ENCODE measurements at regions not wholly inside any gene's neighbourhood (a gene's known extent, or its start where the extent isn't known, plus 50 kb on each side); places are given as distances from the start of the nearest gene placed in this dataset.
"Not testable (repeated sequence)": the region's sequence is repeated elsewhere in the genome, so short reads cannot be mapped to it uniquely, and the experiment has no call there.

- no peak for DNase-seq (ENCODE audit: low read depth, low spot score)
Observed at GRCh38 chr15:96119734-96120133, 210.8 kb upstream of the NR2F2 start.

DNA sequence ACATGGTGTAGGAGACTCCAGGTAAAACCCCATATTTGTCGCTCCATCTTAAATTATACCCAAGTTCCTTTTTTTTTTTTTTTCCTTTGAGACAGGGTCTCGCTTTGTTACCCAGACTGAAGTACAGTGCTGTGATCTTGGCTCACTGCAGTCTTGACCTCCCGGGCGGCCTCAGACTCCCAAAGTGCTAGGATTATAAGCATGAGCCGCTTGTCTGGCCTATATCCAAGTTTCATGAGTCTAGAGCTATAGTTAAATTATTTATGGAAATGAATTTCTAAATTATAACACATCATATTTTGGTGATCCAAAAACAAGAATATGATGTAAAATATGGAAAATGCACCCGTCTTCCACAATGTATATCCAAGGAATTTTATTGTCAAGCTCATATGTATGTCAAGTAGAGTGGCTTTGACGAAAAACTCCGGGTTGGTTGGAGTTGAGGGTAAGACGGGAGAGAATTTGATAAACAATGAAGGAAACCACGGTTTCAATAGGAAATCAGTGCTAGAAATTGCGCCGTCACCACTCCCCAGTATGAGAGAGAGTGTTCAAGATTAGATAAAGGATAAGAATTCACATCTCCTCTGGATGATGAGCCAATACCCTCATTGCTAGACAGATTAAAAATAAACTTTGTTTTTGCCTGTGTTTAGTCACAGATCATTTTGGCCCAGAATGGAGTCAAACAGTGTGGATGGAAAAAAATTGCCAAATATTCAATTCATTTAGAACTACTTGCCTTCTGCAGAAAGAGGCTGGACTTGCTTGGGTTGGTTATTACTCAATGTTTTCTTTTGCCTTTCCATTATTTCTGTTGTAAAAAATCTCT, 209.2 kb upstream of the NR2F2 start:
- no peak for DNase-seq (ENCODE audit: low read depth, low spot score)

GRCh38 chr15:96122077-96123027, 208.1 kb upstream of the NR2F2 start:
- no peak for DNase-seq (ENCODE audit: low read depth, low spot score)

- DNase-seq (ENCODE audit: low read depth, low spot score) = no peak
Observed at GRCh38 chr15:96123028-96123400, 207.5 kb upstream of the NR2F2 start.

DNA sequence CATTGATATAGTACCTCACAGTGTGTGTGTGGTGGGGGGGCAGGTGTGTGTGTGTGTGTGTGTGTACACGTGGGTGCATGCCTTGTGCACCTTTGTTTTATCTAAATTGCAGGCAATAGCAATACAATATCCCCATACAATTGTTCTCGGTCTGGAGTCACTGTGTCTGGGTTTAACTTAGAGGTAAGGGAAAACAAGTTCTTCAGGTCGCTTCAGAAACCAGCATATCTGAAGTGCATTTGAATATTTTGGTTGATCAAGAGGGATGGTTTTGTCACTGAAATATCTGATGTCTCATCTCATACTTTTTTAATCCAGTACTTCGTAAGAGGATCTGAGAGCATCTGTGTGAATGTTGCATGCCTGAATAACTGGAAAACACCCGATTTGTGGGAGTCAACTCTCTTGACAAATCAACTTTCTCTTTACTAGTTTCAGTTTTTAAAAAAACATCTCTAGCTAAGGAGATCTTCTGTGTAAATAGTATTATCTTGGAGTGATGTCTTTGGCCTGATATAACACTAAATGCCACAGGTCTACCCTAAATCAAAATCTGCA, 206.8 kb upstream of the NR2F2 start:
- no peak for DNase-seq (ENCODE audit: low read depth, low spot score)

- DNase-seq (ENCODE audit: low read depth, low spot score) = no peak
Observed at GRCh38 chr15:96124436-96124835, 206.1 kb upstream of the NR2F2 start.

DNA sequence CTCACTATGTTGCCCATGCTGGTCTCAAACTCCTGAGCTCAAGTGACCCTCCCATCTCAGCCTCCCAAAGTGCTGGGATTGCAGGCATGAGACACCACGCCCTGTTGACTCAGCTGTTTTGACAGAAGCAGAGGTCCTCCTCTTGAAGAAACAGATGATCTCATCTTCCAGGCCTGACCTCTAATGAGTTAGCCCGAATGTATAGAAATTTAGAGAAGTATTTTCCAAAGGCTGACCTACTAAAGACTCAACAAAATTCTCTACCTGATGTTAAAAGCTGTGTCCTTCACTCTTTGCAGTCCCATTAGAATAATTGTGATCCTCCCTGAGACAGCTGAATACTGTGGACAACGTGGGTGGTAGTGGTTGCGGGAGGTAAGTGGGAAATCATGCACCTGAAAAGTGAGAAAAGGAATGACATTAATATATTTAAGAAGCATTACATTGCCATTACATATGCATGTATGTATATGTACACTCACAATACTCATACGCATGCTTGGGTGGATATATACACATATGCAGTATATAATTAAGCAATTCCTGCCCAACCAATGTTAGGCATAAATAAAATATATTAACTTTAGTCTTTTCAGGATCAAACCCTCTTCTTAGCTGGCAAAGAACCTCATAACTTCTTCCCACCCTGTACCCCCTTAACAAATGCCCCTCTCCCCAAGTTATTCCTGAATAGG, 204.6 kb upstream of the NR2F2 start:
- peak; percentile 7 for DNase-seq (ENCODE audit: low read depth, low spot score)

DNA sequence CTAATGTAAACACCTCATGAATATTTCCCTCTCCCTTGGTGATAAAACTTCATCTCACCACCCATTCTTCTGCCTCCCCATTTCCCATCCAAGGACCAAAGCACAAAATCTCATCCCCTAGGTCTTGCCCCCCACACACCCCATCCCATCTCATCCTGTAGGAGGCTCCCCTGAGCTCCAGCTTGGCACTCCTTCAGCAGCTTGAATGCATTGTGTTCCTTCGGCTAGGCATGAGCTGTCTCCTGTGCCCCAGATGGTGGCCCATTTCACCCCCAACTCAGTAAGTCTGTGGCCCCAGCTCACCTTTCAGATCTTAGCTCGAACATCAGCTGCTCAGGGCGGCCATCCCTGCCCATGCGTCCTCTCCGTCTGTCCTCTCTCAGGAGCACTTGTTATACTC, 203.6 kb upstream of the NR2F2 start:
- no peak for DNase-seq (ENCODE audit: low read depth, low spot score)

DNA sequence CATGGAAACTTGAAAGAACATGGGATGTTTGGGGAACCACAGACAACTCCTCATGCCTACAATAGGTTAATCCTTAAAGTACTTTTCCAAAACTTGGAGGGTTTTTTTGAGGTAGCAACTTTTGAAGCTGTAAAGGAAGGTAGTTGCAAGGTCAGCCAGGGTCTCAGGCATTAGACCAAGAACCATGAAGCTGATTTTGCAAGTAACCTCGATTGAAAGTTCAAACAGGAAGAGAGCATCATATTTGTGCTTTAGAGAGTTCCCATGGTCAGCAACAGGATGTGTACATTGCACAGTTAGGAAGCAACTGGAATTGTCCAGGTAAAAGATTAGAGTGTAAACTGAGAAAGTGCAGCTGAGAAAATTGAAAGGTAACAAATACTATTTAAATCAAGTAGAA, 199.8 kb upstream of the NR2F2 start:
- DNase-seq (ENCODE audit: low read depth, low spot score) = no peak

- DNase-seq (ENCODE audit: low read depth, low spot score) = no peak
Observed at GRCh38 chr15:96132126-96132525, 198.4 kb upstream of the NR2F2 start.

GRCh38 chr15:96135166-96136093, 195.1 kb upstream of the NR2F2 start:
- no peak for DNase-seq (ENCODE audit: low read depth, low spot score)

DNA sequence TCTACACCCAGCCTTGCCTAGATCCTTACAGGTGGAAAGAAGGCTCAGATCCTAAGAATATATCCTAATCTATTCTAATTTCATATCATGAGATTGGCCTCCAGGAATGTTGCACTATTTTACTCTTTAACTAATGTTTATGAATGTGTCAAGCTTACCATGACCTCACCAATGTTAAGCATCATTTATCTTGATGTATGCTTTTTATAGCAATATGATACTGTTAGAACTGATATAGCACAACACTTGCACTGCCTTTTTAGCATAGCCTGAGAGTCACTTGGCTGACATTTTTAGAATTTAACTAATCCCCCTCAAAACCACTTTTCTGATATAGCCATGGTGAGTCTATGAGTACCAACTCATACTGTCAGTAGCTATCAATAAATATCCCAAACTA, 191.5 kb upstream of the NR2F2 start:
- no peak for DNase-seq (ENCODE audit: low read depth, low spot score)

DNA sequence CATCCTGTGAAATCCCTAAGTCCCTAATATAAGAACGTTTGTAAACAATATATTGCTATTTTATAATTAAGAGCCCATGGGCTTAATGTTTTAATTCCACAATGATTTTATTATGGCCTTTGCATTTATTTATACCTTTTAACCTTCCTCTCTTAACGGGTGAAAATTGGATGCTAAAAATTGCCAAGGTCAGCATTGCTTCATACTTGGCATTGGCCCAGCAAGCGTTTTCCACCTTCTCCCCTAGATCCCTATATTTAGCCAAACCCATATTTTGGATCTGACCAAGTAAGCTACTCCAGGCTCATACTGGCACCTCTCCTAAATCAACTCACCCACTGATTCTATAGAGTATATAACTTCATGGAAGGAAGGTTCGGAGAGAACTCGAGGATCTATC, 188.0 kb upstream of the NR2F2 start:
- DNase-seq (ENCODE audit: low read depth, low spot score) = no peak

GRCh38 chr15:96144734-96145133, 185.8 kb upstream of the NR2F2 start:
- DNase-seq (ENCODE audit: low read depth, low spot score) = no peak

DNA sequence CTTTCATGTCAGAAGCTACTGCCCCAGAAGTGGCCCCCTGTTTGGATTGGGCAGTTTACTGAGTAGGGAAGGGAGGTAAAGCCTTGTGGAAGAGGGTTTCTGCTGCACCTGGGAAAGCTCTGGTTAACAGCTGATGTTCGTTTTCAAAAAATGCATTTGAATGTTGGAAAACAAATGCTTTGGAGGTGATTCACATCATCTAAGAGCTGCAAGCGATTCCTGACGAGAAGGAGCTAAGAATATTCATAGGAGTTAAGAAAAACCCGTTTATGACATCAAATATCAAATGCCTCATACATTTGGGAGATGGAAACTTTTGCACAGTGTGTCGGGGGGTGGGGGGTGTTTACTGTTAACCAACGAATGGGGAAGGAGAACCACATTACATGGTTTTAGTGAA, 183.8 kb upstream of the NR2F2 start:
- DNase-seq (ENCODE audit: low read depth, low spot score) = no peak

- DNase-seq (ENCODE audit: low read depth, low spot score) = no peak
Observed at GRCh38 chr15:96147267-96147666, 183.2 kb upstream of the NR2F2 start.

DNA sequence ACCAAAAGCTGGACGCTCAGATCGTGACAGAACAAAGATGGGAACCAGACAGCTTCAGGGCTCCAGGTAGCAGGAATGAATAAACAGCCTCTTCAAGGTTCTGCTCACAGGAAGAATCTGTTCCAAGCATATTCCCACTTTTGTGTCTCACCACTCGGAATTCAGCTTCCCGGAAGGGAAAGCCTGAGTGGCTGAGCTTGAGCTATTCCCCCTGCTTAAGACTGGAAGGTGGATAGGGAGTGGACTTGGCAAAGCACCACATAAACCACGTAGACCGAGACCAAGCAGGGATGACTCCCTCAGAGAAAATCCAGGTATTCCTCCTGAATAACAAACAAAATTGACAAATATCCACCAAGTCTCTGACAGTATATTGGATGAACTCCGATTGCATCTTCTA, 180.2 kb upstream of the NR2F2 start:
- no peak for DNase-seq (ENCODE audit: low read depth, low spot score)

DNA sequence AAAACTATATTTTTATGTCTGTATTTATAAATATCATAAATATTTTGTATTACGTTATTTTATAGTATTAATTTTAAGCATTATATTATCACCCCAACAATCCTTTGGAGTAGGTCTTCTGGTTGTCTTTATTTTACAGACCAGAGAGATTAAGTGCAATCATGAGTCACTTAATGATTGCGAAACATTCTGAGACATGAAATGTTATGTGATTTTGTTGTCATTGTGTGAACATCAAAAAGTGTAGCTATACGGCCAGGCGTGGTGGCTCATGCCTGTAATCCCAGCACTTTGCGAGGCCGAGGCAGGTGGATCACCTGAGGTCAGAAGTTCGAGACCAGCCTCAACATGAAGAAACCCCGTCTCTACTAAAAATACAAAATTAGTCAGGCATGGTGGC, 178.8 kb upstream of the NR2F2 start:
- not testable (repeated sequence) for DNase-seq (ENCODE audit: low read depth, low spot score)

GRCh38 chr15:96153929-96154328, 176.6 kb upstream of the NR2F2 start:
- DNase-seq (ENCODE audit: low read depth, low spot score) = no peak

- no peak for DNase-seq (ENCODE audit: low read depth, low spot score)
Observed at GRCh38 chr15:96158938-96159337, 171.6 kb upstream of the NR2F2 start.

DNA sequence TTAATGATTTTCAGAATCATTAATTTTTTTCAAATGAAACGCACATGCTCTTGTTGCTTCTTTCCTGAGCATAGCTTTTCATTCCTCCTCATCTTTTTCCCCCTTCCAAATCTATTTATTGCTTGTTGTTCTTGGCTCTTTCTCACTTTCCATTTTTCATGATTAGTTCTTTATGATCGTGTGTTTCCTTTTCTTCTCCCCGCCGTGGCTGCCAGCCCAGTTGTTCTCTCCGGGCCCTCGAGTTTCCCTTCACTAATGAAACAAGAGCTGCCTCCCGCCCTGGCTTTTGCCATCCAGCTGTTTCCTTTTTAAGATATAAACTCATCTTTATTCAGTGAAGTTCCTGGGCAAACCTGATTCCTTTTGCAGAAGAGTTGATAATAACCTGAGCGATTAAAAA, 170.2 kb upstream of the NR2F2 start:
- peak; percentile 47 for DNase-seq (ENCODE audit: low read depth, low spot score)

Measured in smooth muscle cell of the brain vasculature (primary cell).